OCI-LY7 (cell line): ENCODE measurements at regions not wholly inside any gene's neighbourhood (a gene's known extent, or its start where the extent isn't known, plus 50 kb on each side); places are given as distances from the start of the nearest gene placed in this dataset.

Experiments
- EZH2phosphoT487 ChIP-seq: fragments of 200-600 bp; sonication (generic); IDR thresholded peaks from 2 replicates; pipeline ENCODE4 v1.6.1; 2018; ENCODE audit warnings: low read depth, borderline replicate concordance, mild to moderate bottlenecking, mixed run types, antibody characterized with exemption, low read length, moderate library complexity, mixed read lengths
- TF ChIP-seq, protein P1 (sequence below): fragments of 200-600 bp; sonication (generic); conservative IDR thresholded peaks from 2 replicates; pipeline ENCODE4 v1.5.1; 2014; ENCODE audit warnings: mild to moderate bottlenecking, antibody characterized with exemption, low read length, moderate library complexity, mixed read lengths

DNA sequence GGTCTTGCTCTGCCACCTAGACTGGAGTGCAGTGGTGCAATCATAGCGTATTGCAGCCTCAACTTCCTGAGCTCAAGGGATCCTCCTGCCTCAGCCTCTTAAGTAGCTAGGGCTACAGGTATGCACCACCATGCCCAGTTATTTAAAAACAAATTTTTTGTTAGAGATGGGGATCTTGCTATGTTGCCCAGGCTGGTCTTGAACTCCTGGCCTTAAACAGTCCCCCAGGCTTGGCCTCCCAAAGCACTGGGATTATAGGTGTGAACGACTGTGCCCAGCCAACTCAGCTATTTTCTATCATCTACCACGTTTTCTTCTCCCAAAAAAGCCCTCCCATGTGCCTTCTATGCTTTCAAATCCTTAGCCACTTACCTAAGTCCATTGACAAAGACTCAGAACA lies 243.7 kb upstream of the SOX4 start:
- TF ChIP-seq, protein P1, sequence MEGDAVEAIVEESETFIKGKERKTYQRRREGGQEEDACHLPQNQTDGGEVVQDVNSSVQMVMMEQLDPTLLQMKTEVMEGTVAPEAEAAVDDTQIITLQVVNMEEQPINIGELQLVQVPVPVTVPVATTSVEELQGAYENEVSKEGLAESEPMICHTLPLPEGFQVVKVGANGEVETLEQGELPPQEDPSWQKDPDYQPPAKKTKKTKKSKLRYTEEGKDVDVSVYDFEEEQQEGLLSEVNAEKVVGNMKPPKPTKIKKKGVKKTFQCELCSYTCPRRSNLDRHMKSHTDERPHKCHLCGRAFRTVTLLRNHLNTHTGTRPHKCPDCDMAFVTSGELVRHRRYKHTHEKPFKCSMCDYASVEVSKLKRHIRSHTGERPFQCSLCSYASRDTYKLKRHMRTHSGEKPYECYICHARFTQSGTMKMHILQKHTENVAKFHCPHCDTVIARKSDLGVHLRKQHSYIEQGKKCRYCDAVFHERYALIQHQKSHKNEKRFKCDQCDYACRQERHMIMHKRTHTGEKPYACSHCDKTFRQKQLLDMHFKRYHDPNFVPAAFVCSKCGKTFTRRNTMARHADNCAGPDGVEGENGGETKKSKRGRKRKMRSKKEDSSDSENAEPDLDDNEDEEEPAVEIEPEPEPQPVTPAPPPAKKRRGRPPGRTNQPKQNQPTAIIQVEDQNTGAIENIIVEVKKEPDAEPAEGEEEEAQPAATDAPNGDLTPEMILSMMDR = no peak
- no peak for TF ChIP-seq EZH2phosphoT487
